GM18517 (cell line): ENCODE measurements at regions not wholly inside any gene's neighbourhood (a gene's known extent, or its start where the extent isn't known, plus 50 kb on each side); places are given as distances from the start of the nearest gene placed in this dataset.
A peak's percentile ranks its signal among the peaks of the same experiment; 100 is the strongest.

Source experiments
- ATAC-seq: cut with Tn5 transposase; IDR thresholded peaks from one replicate; pipeline ENCODE4 v1.9.1; 2021; ENCODE audit warnings: mild to moderate bottlenecking, moderate library complexity; ENCODE audit not compliant: unreplicated experiment

DNA sequence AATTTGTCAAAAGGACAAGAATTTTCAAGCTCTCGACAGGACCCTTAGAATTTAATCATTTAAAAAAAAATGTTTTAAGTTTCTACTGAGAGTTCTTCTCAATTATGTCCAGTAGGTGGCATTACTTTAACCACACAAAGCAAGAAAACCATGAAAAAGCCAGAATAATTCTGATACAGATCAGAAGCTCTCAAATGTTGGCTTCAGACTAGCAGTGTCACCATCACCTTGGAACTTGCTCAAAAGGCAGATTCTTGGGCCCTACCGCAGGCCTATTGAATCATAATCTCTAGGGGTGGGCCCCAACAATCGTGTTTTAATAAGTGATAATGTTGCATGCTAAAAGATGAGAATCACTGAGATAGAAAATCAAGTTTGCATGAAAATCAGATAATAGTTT, 99.5 kb upstream of the KCNMB2 start:
- peak; percentile 59 for ATAC-seq

DNA sequence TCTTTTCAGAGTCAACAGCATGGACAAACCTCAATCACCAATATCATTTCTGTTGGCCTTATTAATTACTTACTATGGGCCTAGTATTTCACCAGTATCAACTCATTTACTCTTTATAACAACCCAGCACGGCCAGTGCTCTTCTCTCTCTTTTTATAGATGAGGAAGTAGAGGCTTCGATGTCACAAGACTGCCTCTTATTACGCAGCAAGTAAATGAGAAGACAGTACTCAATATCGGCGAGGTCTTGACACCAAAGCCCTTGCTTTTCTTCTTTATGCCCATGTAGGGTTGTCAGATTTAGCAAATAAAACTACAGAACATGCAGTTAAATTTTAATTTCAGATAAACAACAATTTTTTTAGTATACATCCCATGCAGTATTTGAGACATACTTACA, 99.0 kb upstream of the KCNMB2 start:
- ATAC-seq = no peak

DNA sequence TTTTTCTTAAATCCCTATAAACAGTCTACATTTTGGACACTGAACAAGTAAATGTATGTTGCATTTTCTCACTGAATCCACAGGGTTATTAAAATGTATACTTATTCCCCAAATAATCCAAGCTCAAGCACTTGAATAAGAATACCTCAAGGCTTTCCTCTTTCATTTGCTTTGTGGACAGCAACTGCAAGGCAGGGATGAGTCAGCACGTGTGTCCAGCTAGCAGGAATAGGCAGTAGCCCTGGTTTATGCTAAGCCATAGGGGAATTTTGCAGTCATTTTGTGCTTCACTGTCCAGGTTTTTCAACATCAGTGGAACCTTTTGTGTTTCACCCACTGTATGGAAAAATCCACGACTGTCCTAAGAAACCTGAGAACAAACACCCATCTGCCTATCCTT, 96.7 kb upstream of the KCNMB2 start:
- ATAC-seq = no peak

DNA sequence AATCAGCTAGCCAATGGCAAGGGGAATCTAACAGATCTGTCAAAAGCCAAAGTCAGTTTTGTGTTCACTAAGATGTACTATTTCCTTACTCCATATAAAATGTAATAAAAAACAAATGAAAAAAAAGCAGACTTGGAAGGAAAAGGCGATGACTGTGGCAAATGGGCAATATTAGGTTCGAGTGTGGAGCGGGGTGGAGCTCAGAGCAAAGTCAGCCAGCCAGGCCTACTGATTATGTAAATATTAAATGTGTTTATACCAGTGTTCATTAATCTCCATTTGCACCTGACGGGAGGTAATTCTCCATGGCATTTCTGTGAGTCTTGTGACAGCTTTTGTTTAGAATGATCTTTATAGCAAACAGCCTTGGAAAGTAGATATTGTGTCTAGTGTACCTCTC, 96.2 kb upstream of the KCNMB2 start:
- ATAC-seq = no peak

DNA sequence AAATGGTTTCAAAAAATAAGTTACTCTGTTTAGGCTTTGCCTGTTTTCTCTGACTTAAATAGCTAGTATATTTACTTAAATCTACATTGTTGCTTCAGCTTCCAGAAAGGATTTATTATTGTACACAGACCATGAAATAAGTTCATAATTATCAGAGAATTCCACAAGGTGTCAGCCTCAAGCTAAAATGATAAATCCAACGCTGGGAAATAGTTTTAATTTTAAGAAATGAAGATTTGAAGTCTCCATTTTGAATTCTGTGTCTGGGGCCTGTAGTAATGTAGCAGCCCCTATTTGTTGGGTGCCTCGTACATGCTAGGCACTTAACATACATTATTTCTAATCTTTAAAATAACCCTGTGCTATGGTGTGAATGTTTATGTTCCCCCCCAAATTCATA, 92.6 kb upstream of the KCNMB2 start:
- no peak for ATAC-seq

DNA sequence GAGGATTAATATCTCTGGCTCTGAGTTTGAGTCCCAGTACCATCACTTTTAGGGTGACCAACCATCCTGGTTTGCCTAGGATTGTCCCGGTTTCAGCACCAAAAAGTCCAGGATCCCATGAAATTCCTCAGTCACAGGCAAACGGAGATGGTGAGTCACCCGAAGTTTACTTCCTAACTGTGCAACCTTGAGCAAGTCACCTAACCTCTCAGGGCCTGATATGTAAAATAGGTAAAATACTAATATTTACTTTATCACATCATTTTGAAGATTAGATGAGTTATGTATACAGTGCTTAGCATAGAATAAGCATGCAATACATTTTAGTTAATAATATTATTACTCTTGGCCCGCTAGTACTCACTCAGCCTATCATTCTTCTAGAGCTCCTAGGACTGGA, 91.1 kb upstream of the KCNMB2 start:
- ATAC-seq = no peak

DNA sequence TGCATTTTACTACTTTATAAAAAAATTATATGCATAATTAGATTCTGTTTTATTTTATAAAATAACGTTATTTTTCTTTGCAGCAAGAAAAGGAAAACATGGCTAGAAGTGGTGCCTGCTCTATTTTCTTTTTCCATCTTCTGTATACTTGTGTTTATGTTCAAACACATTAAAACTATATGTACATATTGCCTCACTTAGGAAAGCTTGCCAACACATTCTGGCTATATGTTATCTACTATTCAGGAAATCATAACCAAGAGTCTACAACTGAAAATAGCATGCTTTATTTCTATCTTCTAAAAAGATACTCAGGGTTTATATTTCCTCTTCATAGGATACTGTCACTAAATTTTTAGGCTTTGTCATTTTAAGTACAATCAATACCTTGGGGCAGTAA, 90.2 kb upstream of the KCNMB2 start:
- ATAC-seq = no peak

DNA sequence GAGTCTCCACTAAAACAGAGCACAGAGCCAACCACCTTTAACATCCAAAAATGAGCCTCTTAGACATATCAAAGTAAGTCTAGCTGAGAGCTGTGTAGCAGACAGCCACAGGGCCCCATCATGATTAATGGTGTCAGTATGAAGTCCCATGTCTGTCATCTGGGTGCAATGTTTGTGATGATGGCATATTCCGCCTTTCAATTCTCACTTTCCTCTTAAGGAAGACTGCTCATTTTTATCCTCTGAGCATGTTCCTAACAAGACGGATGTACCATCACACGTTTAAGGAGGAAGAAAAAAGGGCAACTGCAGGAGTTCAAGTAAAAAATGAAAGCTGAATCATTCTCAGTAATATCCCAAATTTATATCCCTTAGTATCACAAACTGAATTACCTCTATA, 85.8 kb upstream of the KCNMB2 start:
- no peak for ATAC-seq

DNA sequence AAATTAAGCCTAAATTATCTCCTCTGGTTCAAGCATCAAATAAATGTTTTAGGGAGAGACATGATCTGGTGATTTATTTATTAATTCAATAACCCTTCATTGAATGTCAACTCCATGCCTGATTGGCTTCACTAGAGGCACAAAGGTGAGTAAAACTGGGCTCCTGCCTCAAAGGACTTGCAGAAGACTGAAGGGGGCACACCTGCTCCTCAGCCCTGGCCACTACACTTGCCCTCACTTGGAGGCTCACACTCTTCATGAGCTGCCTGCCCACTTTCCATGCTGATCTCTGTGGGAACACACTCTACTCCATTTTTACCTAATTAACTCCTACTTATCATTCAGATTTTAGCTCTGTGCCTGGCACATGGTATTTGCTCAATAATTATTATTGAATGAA, 84.4 kb upstream of the KCNMB2 start:
- ATAC-seq = no peak

DNA sequence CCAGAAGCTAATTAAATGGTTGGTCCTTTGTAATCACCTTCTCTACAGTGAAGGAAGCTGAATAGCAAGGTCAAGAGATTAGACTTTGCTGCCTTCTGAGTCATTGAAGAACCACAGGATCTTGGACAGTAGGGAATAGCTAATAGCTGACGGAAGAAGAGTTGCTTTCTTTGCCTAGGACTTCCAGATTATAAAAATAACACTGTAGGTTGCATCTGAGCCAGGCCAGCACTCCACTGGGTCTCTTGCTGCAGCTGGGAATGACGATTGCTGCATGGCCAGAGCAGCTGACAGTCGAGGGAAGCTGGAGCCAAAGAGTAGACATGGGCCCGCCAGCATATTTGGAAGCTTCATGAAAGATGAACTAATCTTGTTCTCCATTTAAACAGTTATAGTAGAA, 81.5 kb upstream of the KCNMB2 start:
- ATAC-seq = no peak

DNA sequence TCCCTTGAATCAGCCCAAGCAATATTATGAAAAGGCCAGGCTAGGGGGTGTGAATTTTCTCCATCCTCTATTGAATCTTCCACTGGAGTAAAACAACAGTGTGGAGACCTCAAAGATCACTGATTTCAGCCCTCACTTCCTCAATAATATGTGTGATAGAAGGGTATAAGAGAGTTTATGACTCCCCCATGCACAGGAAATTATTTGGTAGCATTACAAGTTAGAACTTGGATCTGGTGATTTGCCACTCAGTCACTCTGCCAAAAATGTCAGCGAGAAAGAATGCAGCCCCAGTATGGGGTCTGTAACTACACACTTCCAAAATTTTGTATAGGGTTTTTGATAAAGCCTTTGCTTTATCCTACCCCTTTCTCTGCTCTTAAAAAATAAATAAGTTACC, 81.0 kb upstream of the KCNMB2 start:
- no peak for ATAC-seq

DNA sequence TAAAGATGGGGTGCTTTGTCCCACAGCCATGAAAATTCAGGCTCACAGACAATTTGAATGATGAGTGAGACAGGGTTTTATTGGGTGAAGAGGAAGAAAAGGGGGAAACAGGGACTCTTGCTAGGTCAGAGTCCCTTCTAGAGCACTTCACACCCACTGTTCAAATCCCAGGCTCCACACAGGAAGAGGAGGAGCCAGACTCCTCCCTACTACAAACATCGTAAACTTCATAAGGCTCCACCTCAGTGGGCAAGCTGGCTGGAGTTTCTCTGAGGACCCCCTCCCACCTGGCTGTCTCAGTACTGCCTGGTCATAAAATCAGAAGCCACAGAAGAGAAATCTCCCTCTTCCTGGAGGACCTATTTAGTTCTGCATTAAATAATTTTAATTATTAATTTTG, 80.3 kb upstream of the KCNMB2 start:
- ATAC-seq = no peak

DNA sequence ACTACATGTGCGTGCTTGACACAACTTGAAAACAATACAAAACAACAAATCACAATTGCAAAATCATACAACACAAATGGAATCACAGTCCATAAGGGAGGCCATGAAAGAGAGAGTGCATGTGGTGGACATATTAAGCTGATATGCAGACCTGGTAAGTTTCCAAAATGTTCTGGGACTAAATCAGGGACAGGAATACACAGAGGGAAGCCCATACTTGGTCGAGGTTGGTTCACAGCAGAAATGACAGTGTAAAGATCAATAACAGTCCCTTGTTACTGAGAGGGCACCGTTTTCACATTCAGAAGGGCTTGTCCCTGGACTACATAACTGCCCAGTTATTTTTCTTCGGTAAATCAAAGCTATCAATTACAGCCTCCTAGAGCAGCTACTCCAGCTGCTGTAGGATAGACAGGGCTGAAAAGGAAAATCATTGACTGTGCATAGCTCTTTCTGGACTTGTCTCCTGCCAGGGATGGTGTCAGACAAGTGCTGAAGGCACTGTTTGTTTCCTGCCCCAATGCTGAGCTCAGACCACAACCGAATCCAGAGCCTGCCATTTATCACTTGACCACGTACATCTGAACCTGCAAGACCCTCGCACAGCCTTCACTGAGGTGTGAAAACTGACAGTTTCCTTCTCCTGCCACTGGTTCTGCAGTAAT, 79.5 kb upstream of the KCNMB2 start:
- ATAC-seq = peak; percentile 61

DNA sequence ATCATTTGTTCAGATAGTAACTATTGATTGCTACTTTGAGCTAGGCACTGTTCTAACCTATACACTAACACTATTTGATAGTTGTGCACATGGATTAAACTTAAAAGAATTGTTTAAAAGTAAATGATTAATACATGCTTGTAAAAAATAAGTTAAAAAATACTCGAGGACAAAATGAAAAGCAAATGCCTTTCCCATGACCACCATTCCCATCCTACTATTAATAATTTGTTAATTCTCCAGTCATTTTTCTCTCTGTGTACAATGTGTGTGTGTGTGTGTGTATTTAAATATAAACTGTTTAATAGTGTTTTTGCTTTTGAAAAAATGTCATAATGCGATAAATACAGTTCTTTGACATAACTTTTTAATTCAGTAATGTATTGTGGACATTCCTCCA, 78.7 kb upstream of the KCNMB2 start:
- ATAC-seq = no peak

DNA sequence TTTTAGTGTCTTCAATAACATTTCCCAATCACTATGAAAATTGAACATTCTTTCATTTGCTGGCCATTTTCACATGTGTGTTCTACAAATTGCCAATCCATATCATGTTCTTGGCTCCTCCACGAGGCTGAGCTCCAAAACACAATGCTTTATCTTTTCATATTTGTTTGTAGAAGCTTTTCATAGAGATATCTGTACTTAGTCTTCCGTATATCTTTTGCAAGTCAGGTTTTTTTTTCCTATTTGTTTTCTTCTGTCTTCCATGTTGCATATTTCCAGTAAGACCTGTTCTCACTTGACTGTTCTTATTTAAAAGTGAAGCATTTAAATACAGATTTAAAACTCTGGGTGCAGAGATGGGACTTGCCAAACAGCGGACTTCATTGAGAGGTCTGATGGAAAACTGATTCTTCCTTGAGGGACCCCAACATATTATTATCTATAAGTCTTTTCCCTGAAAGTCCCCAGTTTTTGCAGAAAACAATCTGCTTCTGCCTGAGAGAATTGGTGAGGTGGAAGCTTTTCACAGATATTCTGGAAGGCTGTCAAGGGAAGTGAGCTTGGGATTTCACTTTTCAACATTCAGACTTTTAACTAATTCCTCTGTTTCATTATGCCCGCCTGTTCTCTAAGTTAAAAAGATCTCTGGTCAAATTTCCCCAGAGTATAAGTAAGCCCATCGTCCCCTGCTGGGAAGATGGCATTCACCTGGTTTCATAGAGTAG, 77.8 kb upstream of the KCNMB2 start:
- no peak for ATAC-seq

DNA sequence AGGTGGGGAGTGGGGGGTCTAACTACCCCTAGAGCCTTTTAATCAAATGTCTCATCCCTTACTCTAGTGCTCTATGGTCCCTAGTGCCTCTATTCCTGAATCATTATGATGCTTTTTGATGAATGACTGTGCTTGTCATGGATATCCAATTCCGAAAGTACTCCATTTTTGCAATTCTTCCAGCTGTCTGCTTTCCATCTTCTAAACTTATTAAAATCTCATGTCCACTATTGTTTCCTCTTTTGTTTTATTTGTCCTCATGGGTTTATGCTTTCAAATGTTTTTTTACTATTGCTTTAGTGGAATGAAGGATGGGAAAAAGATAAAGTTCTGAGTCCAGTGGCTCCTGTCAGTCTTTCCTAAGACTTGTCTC, 77.2 kb upstream of the KCNMB2 start:
- no peak for ATAC-seq

DNA sequence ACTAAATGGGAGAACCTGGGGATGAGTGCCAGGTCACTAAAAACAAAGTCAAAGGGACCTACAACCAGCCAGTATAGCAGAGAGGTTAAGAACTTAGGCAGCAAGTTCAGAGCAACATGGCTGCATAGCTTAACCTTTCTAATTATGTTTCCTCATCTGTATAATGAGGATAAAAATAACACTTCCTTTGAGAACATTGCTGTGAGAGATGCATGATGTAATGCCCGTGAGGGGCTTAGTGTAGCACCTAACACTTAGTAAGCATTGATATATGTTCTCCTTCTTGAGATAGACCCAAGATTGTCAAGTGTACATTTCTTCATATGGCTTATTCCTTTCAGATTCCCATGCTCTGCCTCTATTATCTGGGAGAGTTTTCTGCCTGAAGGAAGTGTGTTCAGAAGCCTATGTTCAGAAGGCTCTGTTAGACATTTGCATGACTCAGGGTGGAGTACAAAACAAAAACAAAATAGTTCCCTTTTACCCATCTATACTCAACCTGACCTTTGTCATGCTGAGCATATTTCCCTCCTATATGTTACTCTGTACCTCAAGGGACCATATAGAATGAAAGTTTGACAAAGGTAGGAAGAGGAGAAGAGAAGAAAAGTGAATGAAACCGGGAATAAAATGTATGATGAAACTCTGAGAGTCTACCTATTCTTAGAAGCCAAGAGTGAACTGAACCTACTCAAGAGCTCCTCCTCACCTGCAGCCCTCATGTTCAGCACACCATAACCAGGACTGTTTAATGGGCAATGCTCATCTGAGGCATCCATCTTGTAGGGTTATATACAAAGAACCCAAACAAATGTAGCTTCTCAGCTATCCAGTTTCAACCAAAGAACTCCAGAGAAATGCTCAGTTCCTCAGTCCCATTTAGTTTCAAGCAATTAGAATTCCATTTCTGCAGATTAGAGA, 70.7 kb upstream of the KCNMB2 start:
- peak; percentile 74 for ATAC-seq

DNA sequence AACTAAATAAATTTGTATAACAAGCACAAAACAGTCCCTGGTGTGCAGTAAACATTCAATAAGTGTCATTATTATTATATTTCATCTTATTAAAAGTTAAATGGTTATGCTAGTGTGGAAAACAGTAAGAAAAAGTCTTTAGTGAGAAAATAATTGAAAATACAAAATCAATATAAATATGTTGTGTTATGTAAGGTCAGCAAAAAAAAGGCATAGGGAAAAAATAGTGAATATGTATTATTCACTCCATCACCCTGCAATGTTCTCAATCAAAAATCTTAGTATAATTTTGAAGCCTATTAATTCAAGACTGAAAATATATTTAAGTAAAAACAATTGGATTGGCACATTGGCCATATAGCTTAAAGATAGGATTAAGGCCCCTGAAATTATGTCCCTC, 63.3 kb upstream of the KCNMB2 start:
- no peak for ATAC-seq

DNA sequence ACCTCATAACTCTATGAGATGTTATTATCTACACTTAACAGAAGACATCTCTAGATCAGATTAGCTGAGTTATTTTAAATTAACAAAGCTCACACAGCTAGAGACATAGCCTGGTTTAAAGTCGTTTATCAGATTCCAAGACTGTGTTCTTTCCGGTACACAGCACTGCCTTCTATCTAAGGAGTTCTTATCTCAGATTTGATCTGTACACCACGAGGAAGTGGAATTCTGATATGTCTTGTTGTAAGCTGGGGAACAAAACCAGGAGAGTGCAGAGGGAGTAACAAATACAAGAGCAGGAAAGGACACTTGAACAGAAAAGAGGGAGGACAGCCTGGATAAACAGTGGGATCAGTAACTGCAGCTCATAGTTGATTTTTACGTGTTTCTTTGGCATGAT, 61.7 kb upstream of the KCNMB2 start:
- ATAC-seq = no peak

DNA sequence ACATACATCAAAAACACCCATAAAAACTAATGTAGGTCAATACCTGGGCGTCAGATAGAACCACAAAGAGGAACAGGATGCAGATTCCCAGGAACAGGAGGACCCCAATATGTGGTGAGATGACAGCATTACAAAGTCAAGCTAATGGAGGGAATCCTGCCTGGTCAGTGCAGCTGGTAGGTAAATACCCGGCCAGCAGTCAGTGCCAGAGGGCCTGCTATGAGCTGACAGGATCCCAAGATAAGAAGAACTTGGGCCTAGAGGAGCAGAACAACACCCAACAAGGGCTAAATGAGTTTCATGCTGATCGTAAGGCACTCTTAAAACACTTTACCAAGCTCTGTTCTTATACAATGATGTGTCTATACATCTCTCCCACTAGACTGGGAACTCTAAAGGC, 61.2 kb upstream of the KCNMB2 start:
- ATAC-seq = no peak

DNA sequence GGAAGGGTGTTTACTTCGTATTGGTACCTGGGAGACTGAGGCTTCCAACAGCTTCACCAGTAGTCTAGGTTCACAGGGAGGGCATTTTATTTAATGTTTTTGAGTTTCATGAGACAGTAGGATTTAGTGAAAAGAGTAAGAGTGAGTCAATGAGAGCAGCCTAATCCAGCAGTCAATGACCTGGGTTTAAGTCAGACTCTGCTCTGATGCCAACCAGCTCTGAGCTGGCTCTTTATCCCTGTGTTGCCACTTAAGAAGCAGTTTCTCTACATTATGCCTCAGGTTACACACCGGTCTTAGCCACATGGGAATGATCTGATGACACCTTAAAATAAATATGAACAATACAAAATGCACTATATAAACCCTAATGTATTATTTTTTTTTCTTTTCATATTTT, 59.4 kb upstream of the KCNMB2 start:
- no peak for ATAC-seq

DNA sequence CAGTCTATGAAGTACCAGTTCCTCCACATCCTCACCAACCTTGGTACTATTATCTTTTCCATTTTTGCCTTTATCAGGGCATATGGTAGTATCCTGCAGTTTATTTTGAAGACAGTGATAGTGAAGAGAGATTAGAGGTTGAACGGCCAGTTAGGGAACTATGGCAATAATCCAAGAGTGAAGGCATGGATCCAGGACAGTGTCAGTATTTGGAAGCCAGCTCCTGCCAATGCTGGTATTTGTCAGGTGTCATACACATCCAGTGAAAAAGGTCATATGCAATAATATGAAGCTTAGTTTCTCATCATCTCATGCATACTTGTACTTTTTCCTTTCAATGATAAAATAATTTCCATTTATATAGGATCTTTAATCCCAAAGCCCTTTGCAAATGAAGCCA, 56.8 kb upstream of the KCNMB2 start:
- no peak for ATAC-seq
